GM23248 (cell line): ENCODE measurements at regions not wholly inside any gene's neighbourhood (a gene's known extent, or its start where the extent isn't known, plus 50 kb on each side); places are given as distances from the start of the nearest gene placed in this dataset.

Source experiments
- DNase-seq: peaks from one replicate; pipeline ENCODE4 v3.0.0-alpha.2; 2015
- H2AFZ ChIP-seq: fragments of 200-600 bp; sonication (generic); 2 replicates; pipeline ENCODE4 v1.6.1; 2016; ENCODE audit warnings: antibody characterized with exemption
- H3F3A ChIP-seq: fragments of 200-600 bp; sonication (generic); 2 replicates; pipeline ENCODE4 v1.6.1; 2016; ENCODE audit warnings: mild to moderate bottlenecking, antibody characterized with exemption, mixed run types; ENCODE audit not compliant: insufficient read depth
- H3K27ac ChIP-seq: fragments of 200-600 bp; sonication (generic); 2 replicates; pipeline ENCODE4 v1.5.1; 2016; ENCODE audit warnings: mild to moderate bottlenecking
- H3K27me3 ChIP-seq: fragments of 200-600 bp; sonication (generic); replicated peaks from 2 replicates; pipeline ENCODE4 v1.6.1; 2016; ENCODE audit warnings: mild to moderate bottlenecking; ENCODE audit not compliant: insufficient read depth
- H3K36me3 ChIP-seq: fragments of 200-600 bp; sonication (generic); 2 replicates; pipeline ENCODE4 v1.6.1; 2016; ENCODE audit warnings: low read depth, mild to moderate bottlenecking
- H3K4me1 ChIP-seq: fragments of 200-600 bp; sonication (generic); 2 replicates; pipeline ENCODE4 v1.6.1; 2016; ENCODE audit warnings: mild to moderate bottlenecking; ENCODE audit not compliant: insufficient read depth
- H3K4me2 ChIP-seq: fragments of 200-600 bp; sonication (generic); one replicate; pipeline ENCODE4 v1.6.1; 2016; ENCODE audit warnings: mild to moderate bottlenecking; ENCODE audit not compliant: unreplicated experiment
- H3K4me3 ChIP-seq: fragments of 200-600 bp; sonication (generic); 2 replicates; pipeline ENCODE4 v1.5.1; 2016; ENCODE audit warnings: mild to moderate bottlenecking
- H3K79me2 ChIP-seq: fragments of 200-600 bp; sonication (generic); 2 replicates; pipeline ENCODE4 v1.6.1; 2016; ENCODE audit warnings: mild to moderate bottlenecking; ENCODE audit not compliant: insufficient read depth
- H3K9ac ChIP-seq: fragments of 200-600 bp; sonication (generic); 2 replicates; pipeline ENCODE4 v1.6.1; 2016; ENCODE audit warnings: mild to moderate bottlenecking
- H3K9me2 ChIP-seq: fragments of 200-600 bp; sonication (generic); 2 replicates; pipeline ENCODE4 v1.6.1; 2016; ENCODE audit warnings: mixed run types, mild to moderate bottlenecking, moderate library complexity; ENCODE audit not compliant: insufficient read depth
- H3K9me3 ChIP-seq: fragments of 200-600 bp; sonication (generic); one replicate; pipeline ENCODE4 v1.6.1; 2017; ENCODE audit warnings: low read depth
- H4K20me1 ChIP-seq: fragments of 200-600 bp; sonication (generic); 2 replicates; pipeline ENCODE4 v1.6.0; 2016; ENCODE audit not compliant: insufficient read depth
- EZH2 ChIP-seq: fragments of 200-600 bp; sonication (generic); IDR thresholded peaks from 2 replicates; pipeline ENCODE4 v1.6.1; 2018; ENCODE audit warnings: antibody characterized with exemption, mild to moderate bottlenecking; ENCODE audit not compliant: insufficient read depth, poor library complexity, severe bottlenecking
- EZH2phosphoT487 ChIP-seq: fragments of 200-600 bp; sonication (generic); IDR thresholded peaks from 2 replicates; pipeline ENCODE4 v1.6.1; 2018; ENCODE audit warnings: antibody characterized with exemption, moderate library complexity, mild to moderate bottlenecking, low read depth; ENCODE audit not compliant: insufficient read depth
- WGBS, 2 experiments: methylation state at CpG; one replicate each; pipeline ENCODE4 v1.1.6; 2015 to 2017; ENCODE audit warnings: low lambda C conversion rate in 2 of 2, low coverage in 1 of 2; ENCODE audit errors: missing lambda C conversion rate in 2 of 2; 5-methylcytosine and 5-hydroxymethylcytosine counted together
- in situ Hi-C: fragments of 300-500 bp; cut with MboI; formaldehyde crosslinking; loops from 2 replicates; pipeline ENCODE4 v1.15.0; 2020

- peak; percentile 32 for DNase-seq
- Histone ChIP-seq H3F3A (no peaks in the 10 kb centered on the region), H3K9me2 (no peaks in the 10 kb centered on the region), H4K20me1 (no peaks in the 10 kb centered on the region), H3K9ac (no peak overlapping the region), H3K4me3 (no peak overlapping the region), H2AFZ (no peak overlapping the region), H3K79me2 (no peaks in the 10 kb centered on the region), H3K4me2 (no peak overlapping the region), H3K36me3 (no peaks in the 10 kb centered on the region), H3K27ac (no peak overlapping the region), H3K9me3 (no peaks in the 10 kb centered on the region), H3K4me1 (no peaks in the 10 kb centered on the region), H3K27me3 (no peaks in the 10 kb centered on the region)
- 17 to 19% methylated on average over 7 to 8 of the region's 8 CpGs for WGBS, 2 experiments
- in situ Hi-C loops = no loop called here
- no peak for TF ChIP-seq EZH2phosphoT487
- no peak for TF ChIP-seq EZH2
Measured at GRCh38 chr12:33587784-33588712, 148.4 kb upstream of the SYT10 start.

- DNase-seq = no peak
- H3K9ac ChIP-seq = no peak overlapping the region
- H3K27ac ChIP-seq = no peak overlapping the region
- no peaks in the 10 kb centered on the region for H4K20me1 ChIP-seq
- no peak overlapping the region for H3K4me2 ChIP-seq
- H3K9me3 ChIP-seq = no peaks in the 10 kb centered on the region
- H3K4me1 ChIP-seq = no peaks in the 10 kb centered on the region
- no peak overlapping the region for H2AFZ ChIP-seq
- H3K9me2 ChIP-seq = no peaks in the 10 kb centered on the region
- H3F3A ChIP-seq = no peaks in the 10 kb centered on the region
- in situ Hi-C loops = no loop called here
- H3K27me3 ChIP-seq = no peaks in the 10 kb centered on the region
- TF ChIP-seq EZH2phosphoT487 (no peak), EZH2 (no peak)
- H3K79me2 ChIP-seq = no peaks in the 10 kb centered on the region
- 5% methylated on average over 4 of the region's 4 CpGs for WGBS, 2 experiments
- no peaks in the 10 kb centered on the region for H3K36me3 ChIP-seq
- no peak overlapping the region for H3K4me3 ChIP-seq
Measured at GRCh38 chr12:33588725-33589405, 149.2 kb upstream of the SYT10 start.

GRCh38 chr12:33589576-33590114 is 150.0 kb upstream of the SYT10 start:
- WGBS, 2 experiments = 25 to 28% methylated on average over 3 of the region's 3 CpGs
- Histone ChIP-seq H3F3A (no peaks in the 10 kb centered on the region), H3K9me2 (no peaks in the 10 kb centered on the region), H3K36me3 (no peaks in the 10 kb centered on the region), H3K27ac (no peak overlapping the region), H3K9ac (no peak overlapping the region), H4K20me1 (no peaks in the 10 kb centered on the region), H3K79me2 (no peaks in the 10 kb centered on the region), H3K4me3 (no peak overlapping the region), H2AFZ (no peak overlapping the region), H3K27me3 (no peaks in the 10 kb centered on the region), H3K9me3 (no peaks in the 10 kb centered on the region), H3K4me2 (no peak overlapping the region), H3K4me1 (no peaks in the 10 kb centered on the region)
- TF ChIP-seq EZH2phosphoT487 = no peak
- no peak for TF ChIP-seq EZH2
- no peak for DNase-seq
- in situ Hi-C loops = no loop called here

- in situ Hi-C loops = no loop called here
- Histone ChIP-seq H3K9me3 (no peaks in the 10 kb centered on the region), H3K4me1 (no peaks in the 10 kb centered on the region), H3K79me2 (no peaks in the 10 kb centered on the region), H3K9me2 (no peaks in the 10 kb centered on the region), H3F3A (no peaks in the 10 kb centered on the region), H3K27me3 (no peaks in the 10 kb centered on the region), H3K27ac (no peak overlapping the region), H4K20me1 (no peaks in the 10 kb centered on the region), H3K36me3 (no peaks in the 10 kb centered on the region), H2AFZ (no peak overlapping the region), H3K4me2 (no peak overlapping the region), H3K4me3 (no peak overlapping the region), H3K9ac (no peak overlapping the region)
- no peak for DNase-seq
- TF ChIP-seq EZH2 = no peak
- TF ChIP-seq EZH2phosphoT487 = no peak
- WGBS, 2 experiments = 0% methylated on average over 1 of the region's 1 CpG
Measured at GRCh38 chr12:33593753-33594152, 154.1 kb upstream of the SYT10 start.
